ENCODE measurements at regions not wholly inside any gene's neighbourhood (a gene's known extent, or its start where the extent isn't known, plus 50 kb on each side); places are given as distances from the start of the nearest gene placed in this dataset.

GRCh38 chr3:31188112-31188511 lies 293.7 kb upstream of the GADL1 start:
- TF ChIP-seq POLR2A (IDR thresholded peaks at IDR 0.05) = no peak
- TF ChIP-seq, protein P1, sequence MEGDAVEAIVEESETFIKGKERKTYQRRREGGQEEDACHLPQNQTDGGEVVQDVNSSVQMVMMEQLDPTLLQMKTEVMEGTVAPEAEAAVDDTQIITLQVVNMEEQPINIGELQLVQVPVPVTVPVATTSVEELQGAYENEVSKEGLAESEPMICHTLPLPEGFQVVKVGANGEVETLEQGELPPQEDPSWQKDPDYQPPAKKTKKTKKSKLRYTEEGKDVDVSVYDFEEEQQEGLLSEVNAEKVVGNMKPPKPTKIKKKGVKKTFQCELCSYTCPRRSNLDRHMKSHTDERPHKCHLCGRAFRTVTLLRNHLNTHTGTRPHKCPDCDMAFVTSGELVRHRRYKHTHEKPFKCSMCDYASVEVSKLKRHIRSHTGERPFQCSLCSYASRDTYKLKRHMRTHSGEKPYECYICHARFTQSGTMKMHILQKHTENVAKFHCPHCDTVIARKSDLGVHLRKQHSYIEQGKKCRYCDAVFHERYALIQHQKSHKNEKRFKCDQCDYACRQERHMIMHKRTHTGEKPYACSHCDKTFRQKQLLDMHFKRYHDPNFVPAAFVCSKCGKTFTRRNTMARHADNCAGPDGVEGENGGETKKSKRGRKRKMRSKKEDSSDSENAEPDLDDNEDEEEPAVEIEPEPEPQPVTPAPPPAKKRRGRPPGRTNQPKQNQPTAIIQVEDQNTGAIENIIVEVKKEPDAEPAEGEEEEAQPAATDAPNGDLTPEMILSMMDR (IDR thresholded peaks at IDR 0.05) = no peak
- WGBS, 2 donors = 52 to 62% methylated on average over 6 of the region's 6 CpGs
- DNase-seq = no peak
- H3K36me3 ChIP-seq (ENCODE audit: low read depth, missing control alignments) = no peaks in the 10 kb centered on the region
- no peak overlapping the region for H3K27ac ChIP-seq
- intact Hi-C loops (cut with DNase I; ENCODE audit: low total_unique reads) = no loop called here
- no peak overlapping the region for H3K4me3 ChIP-seq
- no peaks in the 10 kb centered on the region for H3K27me3 ChIP-seq
- H3K4me1 ChIP-seq = no peaks in the 10 kb centered on the region
- H3K9me3 ChIP-seq = no peaks in the 10 kb centered on the region

GRCh38 chr3:31189330-31189729 lies 294.9 kb upstream of the GADL1 start:
- 57 to 100% methylated on average over 1 of the region's 1 CpG for WGBS, 2 donors
- no peaks in the 10 kb centered on the region for H3K4me1 ChIP-seq
- TF ChIP-seq, protein P1 (IDR thresholded peaks at IDR 0.05) = no peak
- TF ChIP-seq POLR2A (IDR thresholded peaks at IDR 0.05) = no peak

DNA sequence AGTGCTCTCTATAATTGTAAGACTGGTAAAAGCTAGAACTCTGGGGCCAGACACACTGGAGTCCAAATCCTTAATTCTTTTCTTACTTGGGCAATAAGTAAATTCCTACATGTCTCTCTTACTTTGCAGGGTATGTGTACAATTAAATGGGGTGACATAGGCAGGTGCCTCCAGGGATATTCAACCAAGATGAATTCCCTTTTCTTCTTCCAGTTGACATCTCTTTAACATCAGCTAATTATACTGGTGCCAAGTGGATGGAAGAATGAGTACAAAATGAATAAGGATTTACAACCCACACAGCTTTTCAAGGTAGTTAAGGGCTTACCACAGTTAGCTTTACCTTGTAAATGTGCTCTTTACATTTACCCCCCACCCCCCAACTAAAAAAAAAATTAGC lies 295.5 kb upstream of the GADL1 start:
- no peak for TF ChIP-seq POLR2A (IDR thresholded peaks at IDR 0.05)
- TF ChIP-seq, protein P1 (IDR thresholded peaks at IDR 0.05) = no peak
- DNase-seq = no peak
- H3K4me3 ChIP-seq = no peak overlapping the region
- H3K4me1 ChIP-seq = no peaks in the 10 kb centered on the region
- no peaks in the 10 kb centered on the region for H3K36me3 ChIP-seq (ENCODE audit: low read depth, missing control alignments)
- intact Hi-C loops (cut with DNase I; ENCODE audit: low total_unique reads) = no loop called here
- no peaks in the 10 kb centered on the region for H3K9me3 ChIP-seq
- H3K27ac ChIP-seq = no peak overlapping the region
- no peaks in the 10 kb centered on the region for H3K27me3 ChIP-seq

More at GRCh38 chr3:31189330-31189729, 294.9 kb upstream of the GADL1 start:
- Histone ChIP-seq H3K4me3 (no peak overlapping the region), H3K36me3 (ENCODE audit: low read depth, missing control alignments) (no peaks in the 10 kb centered on the region), H3K27ac (no peak overlapping the region), H3K27me3 (no peaks in the 10 kb centered on the region), H3K9me3 (no peaks in the 10 kb centered on the region)
- no peak for DNase-seq
- intact Hi-C loops (cut with DNase I; ENCODE audit: low total_unique reads) = no loop called here

DNA sequence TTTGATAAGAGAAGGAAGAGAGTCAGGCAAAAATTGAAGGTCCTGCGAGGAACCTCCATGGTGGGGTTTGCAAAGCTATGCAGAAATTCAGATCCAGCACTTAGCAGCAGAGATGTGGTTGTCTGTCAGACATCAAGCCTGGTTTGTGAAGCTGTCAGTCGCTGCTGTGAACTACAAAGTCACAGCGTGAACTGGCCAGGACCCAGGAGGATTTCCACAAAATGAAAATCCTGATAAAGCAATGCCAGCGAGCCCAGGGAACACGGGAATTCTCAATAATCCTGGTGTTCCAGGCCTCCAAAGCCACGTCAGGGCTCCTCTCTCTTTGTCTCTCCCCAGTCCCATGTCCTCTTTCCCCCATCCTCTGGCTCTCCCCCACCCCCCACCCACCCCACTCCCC lies 296.9 kb upstream of the GADL1 start:
- H3K4me3 ChIP-seq = no peak overlapping the region
- 75 to 86% methylated on average over 6 of the region's 6 CpGs for WGBS, 2 donors
- no peaks in the 10 kb centered on the region for H3K4me1 ChIP-seq
- no peaks in the 10 kb centered on the region for H3K27me3 ChIP-seq
- no peak for DNase-seq
- H3K9me3 ChIP-seq = no peaks in the 10 kb centered on the region
- intact Hi-C loops (cut with DNase I; ENCODE audit: low total_unique reads) = no loop called here
- TF ChIP-seq, protein P1 (IDR thresholded peaks at IDR 0.05) = no peak
- TF ChIP-seq POLR2A (IDR thresholded peaks at IDR 0.05) = no peak
- no peaks in the 10 kb centered on the region for H3K36me3 ChIP-seq (ENCODE audit: low read depth, missing control alignments)
- H3K27ac ChIP-seq = no peak overlapping the region

DNA sequence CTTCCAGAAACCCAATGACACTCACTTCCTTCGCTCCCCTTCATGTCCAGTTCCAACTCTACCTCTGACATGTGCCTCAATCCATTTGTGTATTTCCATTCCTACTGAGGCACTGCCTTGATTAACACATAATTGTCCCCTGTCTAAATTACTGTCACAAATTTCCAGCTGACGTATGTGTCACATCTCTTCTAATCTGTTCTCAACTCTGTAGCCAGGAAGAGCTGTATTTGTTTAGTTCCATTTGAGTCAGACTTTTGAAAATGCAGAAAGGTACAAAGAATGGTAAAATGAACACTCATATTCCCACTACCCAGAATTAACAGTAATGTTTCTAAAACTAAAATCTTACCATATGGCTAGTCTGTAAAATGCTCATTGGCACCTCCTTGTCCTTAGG lies 299.0 kb upstream of the GADL1 start:
- no peak overlapping the region for H3K4me3 ChIP-seq
- no peak for TF ChIP-seq POLR2A (IDR thresholded peaks at IDR 0.05)
- TF ChIP-seq, protein P1 (IDR thresholded peaks at IDR 0.05) = no peak
- intact Hi-C loops (cut with DNase I; ENCODE audit: low total_unique reads) = no loop called here
- no peak for DNase-seq
- no peaks in the 10 kb centered on the region for H3K27me3 ChIP-seq
- H3K4me1 ChIP-seq = no peaks in the 10 kb centered on the region
- 84 to 94% methylated on average over 2 of the region's 2 CpGs for WGBS, 2 donors
- H3K36me3 ChIP-seq (ENCODE audit: low read depth, missing control alignments) = no peaks in the 10 kb centered on the region
- no peaks in the 10 kb centered on the region for H3K9me3 ChIP-seq
- H3K27ac ChIP-seq = no peak overlapping the region
